NK-92 treated with Interleukin-12 subunit alpha and Interleukin-12 subunit beta, amount 100 ng/mL, for 24 hours (cell line): ENCODE measurements at regions not wholly inside any gene's neighbourhood (a gene's known extent, or its start where the extent isn't known, plus 50 kb on each side); places are given as distances from the start of the nearest gene placed in this dataset.

Experiments used
- DNase-seq: peaks from one replicate; lab custom pipeline; 2025; lab: John Stamatoyannopoulos, UW

DNA sequence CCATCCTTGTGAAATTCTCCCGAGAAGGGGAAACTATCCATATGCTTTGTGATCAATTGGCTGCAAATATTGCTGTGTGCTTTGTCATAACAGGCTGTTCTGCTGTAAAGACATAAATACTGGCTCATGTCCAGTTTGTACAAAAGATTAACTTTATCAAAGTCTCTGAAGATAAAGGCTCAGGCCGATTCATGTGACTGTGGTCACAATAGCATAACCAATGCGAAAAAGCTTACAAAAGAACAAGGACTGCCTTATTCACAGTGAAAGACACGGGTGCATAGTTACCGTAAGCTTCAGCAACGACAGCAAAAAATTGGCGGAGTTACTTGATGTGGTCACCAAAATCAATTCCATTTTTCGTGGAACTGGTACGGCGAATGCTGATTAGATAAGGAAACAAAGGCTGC lies 173.6 kb upstream of the CHRM3 start:
- no peak for DNase-seq

GRCh38 chr1:239209591-239209990 lies 176.8 kb upstream of the CHRM3 start:
- no peak for DNase-seq

DNA sequence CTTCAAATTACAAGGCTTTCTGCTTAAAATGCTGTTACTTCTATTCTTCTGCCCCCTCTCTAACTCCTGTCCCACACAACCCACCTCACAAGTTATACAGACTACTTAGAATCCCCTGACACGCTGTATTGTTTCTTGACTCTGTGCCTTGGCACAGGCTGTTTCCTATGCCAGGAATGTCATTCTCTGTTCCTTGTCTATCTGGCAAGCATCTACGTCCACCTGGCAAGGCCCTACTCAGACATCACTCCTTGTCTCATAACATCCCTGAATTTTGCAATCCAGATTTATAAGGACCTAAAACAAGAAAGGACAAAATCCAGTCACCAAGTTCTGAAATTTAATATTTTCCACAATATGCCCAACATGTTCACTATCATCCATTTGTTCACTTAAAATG lies 182.0 kb upstream of the CHRM3 start:
- DNase-seq: no peak

DNA sequence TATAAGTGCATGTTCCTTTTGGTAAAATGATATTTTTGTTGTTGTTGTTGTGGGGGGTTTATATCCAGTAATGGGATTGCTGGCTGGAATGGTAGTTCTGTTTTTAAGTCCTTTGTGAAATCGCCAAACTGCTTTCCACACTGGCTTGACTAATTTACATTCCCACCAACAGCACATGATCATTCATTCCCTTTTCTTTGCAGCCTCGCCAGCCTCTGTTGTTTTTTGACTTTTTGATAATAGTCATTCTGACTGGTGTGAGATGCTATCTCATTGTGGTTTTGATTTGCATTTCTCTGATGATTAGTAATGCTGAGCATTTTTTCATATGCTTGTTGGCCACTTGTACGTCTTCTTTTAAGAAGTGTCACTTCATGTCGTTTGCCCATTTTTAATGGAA lies 188.5 kb upstream of the CHRM3 start:
- no peak for DNase-seq

DNA sequence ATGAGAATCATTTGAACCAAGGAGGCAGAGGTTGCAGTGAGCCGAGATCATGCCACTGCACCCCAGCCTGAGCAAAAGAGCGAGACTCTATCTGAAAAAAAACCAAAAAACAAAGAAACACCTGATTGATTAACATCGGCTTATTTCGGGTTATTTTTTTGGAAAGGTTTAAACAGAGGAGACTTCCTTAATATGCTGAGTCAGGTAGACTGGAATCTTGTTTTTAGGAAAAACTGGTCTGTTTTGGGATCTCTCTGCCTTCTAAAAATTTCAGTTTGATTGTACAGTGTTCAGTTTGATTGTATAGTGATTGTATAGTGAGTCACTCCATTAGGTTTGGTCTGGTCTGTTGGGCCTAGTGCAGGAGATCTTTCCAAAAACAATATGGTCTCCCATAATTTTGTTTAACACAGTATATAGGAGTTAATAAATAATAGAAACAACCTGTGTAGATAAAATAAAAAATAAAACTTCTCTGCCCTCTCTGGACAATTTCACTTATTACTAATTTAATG lies 196.3 kb upstream of the CHRM3 start:
- no peak for DNase-seq

GRCh38 chr1:239186487-239186886 lies 199.9 kb upstream of the CHRM3 start:
- DNase-seq: no peak

- DNase-seq: no peak
Observed at GRCh38 chr1:239185245-239185619, 201.1 kb upstream of the CHRM3 start.

DNA sequence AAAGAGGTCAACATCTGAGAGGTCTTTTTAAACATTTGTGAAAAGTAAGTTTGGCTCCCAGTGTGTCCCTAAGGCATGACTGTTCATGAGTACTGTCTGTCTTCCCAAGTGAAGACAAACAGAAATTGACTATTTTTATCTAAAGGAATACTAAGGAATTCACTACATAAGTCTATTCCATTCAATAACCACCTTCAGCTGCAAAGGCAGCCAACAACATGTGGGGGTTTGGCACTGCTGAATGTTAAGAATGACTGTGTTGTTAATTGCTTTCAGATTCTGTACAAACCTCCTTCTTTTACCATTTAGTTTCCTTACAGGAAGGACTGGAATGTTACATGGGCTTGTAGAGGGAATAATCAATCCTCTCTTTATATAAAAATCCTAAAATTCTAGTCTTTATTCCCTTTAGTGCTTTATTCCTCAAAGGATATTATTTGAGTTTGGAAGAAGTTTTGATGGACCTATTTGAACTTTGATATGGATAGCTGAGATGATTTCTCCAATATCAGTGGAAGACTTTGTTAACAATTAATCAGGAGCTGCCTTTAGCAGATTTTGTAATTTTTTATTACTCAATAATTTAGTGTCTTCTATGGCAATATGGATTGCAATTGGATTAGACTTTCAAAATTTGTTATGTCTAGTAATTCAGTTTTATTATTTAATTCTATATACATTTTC lies 201.7 kb upstream of the CHRM3 start:
- DNase-seq: no peak

GRCh38 chr1:239178961-239179360 lies 207.4 kb upstream of the CHRM3 start:
- no peak for DNase-seq

- DNase-seq: no peak
Observed at GRCh38 chr1:239174880-239175279, 211.5 kb upstream of the CHRM3 start.

DNA sequence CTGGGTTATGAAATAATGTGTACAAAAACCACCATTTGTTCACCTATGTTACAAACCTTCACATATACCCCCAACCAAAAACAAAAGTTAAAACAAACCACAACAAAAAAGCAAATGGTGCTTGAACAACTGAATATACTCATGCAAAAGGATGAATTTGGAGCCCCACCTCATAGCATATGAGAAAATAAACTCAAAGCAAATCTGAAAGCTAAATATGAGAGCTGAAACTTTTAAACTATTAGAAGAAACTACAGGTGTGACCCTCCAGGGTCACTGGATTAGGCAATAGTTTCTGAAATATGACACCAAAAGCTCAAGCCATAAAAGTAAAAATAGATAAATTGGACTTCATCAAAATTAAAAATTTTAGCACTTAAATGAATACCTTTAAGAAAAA lies 215.5 kb upstream of the CHRM3 start:
- DNase-seq: no peak

DNA sequence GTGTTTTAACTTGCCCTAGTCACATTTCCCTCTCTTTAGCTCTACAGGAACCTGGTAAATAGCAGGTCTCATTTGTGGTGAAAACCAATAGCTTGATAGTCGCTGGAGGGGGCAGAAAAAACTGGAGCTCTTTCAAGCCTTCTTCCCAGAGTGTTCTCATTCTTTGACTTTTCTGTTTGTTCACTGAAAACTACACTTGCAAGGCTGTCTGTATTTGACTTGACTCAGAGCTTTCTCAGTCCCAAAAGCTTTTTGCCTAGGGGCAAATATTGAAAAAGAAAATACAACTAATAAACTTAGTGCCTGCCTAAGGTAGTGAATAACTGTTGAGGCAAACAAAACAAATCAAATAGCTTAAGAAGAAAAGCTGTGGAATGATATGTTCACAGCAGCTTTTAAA lies 217.1 kb upstream of the CHRM3 start:
- DNase-seq: no peak

GRCh38 chr1:239164451-239165180 lies 221.8 kb upstream of the CHRM3 start:
- no peak for DNase-seq

- no peak for DNase-seq
Observed at GRCh38 chr1:239155466-239156091, 230.8 kb upstream of the CHRM3 start.

DNA sequence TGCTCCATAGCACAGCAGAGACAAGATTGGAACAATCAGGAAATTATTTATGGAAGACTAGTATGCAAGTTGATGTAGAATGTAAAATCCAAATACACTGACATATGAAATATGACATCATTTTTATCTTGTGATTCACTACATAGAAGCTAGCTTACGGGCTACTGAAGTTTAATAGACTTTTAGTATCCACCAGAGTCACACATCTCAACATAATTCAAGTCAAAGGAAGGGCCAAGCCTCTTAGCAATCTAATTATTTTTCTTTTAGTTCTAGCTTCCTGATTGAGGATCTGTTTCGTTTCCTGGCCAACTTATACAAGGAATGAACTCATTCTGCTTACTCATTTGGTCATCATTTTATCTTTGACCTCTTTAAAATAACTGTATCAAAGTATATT lies 234.4 kb upstream of the CHRM3 start:
- DNase-seq: no peak

DNA sequence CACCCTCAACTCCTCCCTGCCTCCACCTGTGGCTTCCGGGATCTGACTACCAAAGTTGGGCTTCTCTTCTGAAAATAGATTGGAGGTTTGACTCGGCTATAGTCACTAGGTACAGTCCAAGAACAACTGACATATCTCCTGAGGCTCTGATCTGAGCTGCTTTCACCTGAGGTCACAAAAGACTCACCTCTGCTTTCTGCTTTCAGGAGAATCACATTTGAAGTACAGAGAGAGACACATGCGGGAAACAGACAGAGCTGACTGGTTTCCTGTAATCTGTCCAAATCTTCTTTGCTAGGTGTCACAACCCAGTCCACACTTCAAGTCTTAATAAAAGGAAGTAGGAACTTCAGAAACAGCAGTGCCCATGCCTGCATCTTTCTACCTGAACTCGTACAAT lies 245.4 kb upstream of the CHRM3 start:
- DNase-seq: no peak

- no peak for DNase-seq
Observed at GRCh38 chr1:239139801-239140200, 246.6 kb upstream of the CHRM3 start.

DNA sequence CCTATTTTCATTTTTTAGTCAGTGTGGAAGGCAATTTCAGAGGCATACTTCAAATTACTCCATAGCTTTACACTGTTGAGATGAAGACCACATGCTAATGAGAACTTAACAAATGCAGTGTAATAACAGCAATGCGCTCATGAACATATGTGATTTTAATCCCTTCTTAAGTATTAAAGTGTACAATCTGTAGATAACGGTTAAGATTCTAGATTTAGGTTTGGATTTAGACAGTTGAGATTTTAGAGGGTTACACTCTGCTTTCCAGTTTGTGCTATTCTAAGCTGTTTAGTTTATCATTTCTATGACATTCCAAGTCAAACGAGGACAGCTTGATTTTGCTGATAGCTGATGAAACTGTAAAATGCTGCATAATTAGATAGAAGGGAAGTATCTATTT lies 257.8 kb upstream of the CHRM3 start:
- DNase-seq: no peak

GRCh38 chr1:239126884-239127283 lies 259.5 kb upstream of the CHRM3 start:
- DNase-seq: no peak

DNA sequence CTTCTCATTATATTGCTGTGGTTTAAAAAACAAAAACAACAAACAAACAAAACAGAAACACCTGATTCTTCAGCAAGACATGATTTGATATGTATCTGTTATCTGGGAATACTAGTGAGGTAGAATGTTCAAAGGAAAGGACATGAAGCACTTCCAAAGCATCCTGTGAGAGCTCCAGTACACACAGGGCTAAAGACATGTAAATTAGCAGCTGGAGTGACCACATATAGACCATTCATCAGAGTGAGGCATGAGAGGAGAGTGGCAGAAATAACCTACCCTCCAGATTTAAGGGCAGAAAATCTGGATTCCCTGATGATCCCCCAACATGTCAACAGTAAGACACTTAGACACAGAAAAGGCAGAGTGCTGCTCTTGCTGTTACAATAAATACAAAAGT lies 260.5 kb upstream of the CHRM3 start:
- DNase-seq: no peak

DNA sequence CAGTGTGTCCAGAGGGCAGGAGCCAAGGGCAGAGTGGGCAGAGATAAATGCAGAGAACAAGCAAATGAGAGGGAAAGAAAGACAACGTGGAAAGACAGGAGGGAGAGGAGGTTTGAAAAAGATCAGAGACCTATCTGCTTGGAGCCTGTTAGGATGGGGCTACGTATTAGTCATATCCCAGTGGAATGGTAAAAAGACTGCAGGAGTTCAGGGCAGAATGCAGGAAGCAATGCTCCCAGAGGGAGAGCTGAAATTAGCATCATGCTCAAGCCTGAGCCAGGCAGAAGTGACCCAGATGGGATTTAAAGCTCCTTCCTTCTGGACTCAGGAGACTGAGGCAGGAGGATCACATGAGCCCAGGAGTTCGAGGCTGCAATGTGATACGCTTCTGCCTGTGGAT lies 261.3 kb upstream of the CHRM3 start:
- DNase-seq: no peak

- no peak for DNase-seq
Observed at GRCh38 chr1:239123260-239123659, 263.1 kb upstream of the CHRM3 start.
